GM23338 (cell line): ENCODE measurements at regions not wholly inside any gene's neighbourhood (a gene's known extent, or its start where the extent isn't known, plus 50 kb on each side); places are given as distances from the start of the nearest gene placed in this dataset.

Experiments used
- ATAC-seq: fragments of 200-7000 bp; cut with Tn5 transposase; 3 replicates; pipeline ENCODE4 v1.9.1; 2020
- DNase-seq: peaks from one replicate; pipeline ENCODE4 v3.0.0-alpha.2; 2015; ENCODE audit warnings: low spot score
- H2AFZ ChIP-seq: fragments of 200-600 bp; sonication (generic); 2 replicates; pipeline ENCODE4 v1.8.0; 2016; ENCODE audit warnings: antibody characterized with exemption, mild to moderate bottlenecking, moderate library complexity
- H3F3A ChIP-seq: fragments of 200-600 bp; sonication (generic); replicated peaks from 2 replicates; pipeline ENCODE4 v1.8.0; 2017; ENCODE audit warnings: antibody characterized with exemption, mixed run types, low read depth
- H3K27ac ChIP-seq: fragments of 200-600 bp; sonication (generic); 2 replicates; pipeline ENCODE4 v1.6.1; 2016; ENCODE audit warnings: low read depth
- H3K27me3 ChIP-seq: fragments of 200-600 bp; sonication (generic); 2 replicates; pipeline ENCODE4 v1.8.0; 2016; ENCODE audit warnings: mild to moderate bottlenecking, mixed run types, moderate library complexity; ENCODE audit not compliant: insufficient read depth
- H3K36me3 ChIP-seq: fragments of 200-600 bp; sonication (generic); 2 replicates; pipeline ENCODE4 v1.8.0; 2016; ENCODE audit warnings: mild to moderate bottlenecking; ENCODE audit not compliant: insufficient read depth
- H3K4me1 ChIP-seq: fragments of 200-600 bp; sonication (generic); 2 replicates; pipeline ENCODE4 v1.8.0; 2016; ENCODE audit warnings: mild to moderate bottlenecking, moderate library complexity; ENCODE audit not compliant: insufficient read depth
- H3K4me2 ChIP-seq: fragments of 200-600 bp; sonication (generic); 2 replicates; pipeline ENCODE4 v1.7.1; 2017; ENCODE audit warnings: mixed run types
- H3K4me3 ChIP-seq: fragments of 200-600 bp; sonication (generic); 2 replicates; pipeline ENCODE4 v1.6.1; 2016; ENCODE audit warnings: mixed run types
- H3K79me2 ChIP-seq: fragments of 200-600 bp; sonication (generic); replicated peaks from 2 replicates; pipeline ENCODE4 v1.8.0; 2017; ENCODE audit warnings: mild to moderate bottlenecking; ENCODE audit not compliant: insufficient read depth
- H3K9me2 ChIP-seq: fragments of 200-600 bp; sonication (generic); 2 replicates; pipeline ENCODE4 v1.8.0; 2017; ENCODE audit not compliant: insufficient read depth
- H4K20me1 ChIP-seq: fragments of 200-600 bp; sonication (generic); replicated peaks from 2 replicates; pipeline ENCODE4 v1.8.0; 2017; ENCODE audit warnings: mild to moderate bottlenecking; ENCODE audit not compliant: insufficient read depth
- H3K27ac Mint-ChIP-seq: 2 replicates; pipeline ENCODE4 v1.8.0; 2020; ENCODE audit warnings: inconsistent platforms, mild to moderate bottlenecking, moderate library complexity, mixed read lengths
- H3K27me3 Mint-ChIP-seq: 3 replicates; pipeline ENCODE4 v1.8.0; 2022; ENCODE audit warnings: low read depth, mild to moderate bottlenecking, moderate library complexity, mixed read lengths, inconsistent platforms; ENCODE audit not compliant: insufficient read depth, poor library complexity
- H3K36me3 Mint-ChIP-seq: 3 replicates; pipeline ENCODE4 v1.8.0; 2021; ENCODE audit warnings: low read depth, mild to moderate bottlenecking, inconsistent platforms, moderate library complexity, mixed read lengths
- H3K4me1 Mint-ChIP-seq: 3 replicates; pipeline ENCODE4 v1.8.0; 2020; ENCODE audit warnings: mild to moderate bottlenecking, inconsistent platforms, mixed read lengths
- H3K4me3 Mint-ChIP-seq: 3 replicates; pipeline ENCODE4 v1.8.0; 2021; ENCODE audit warnings: moderate library complexity, mild to moderate bottlenecking, inconsistent platforms, mixed read lengths
- H3K9me3 Mint-ChIP-seq: 3 replicates; pipeline ENCODE4 v1.8.0; 2020; ENCODE audit warnings: moderate library complexity, mild to moderate bottlenecking, inconsistent platforms, mixed read lengths
- CREB1 ChIP-seq: fragments of 250-450 bp; sonication (Bioruptor Pico); IDR thresholded peaks from 2 replicates; pipeline ENCODE4 v1.5.0; 2020; ENCODE audit warnings: low read depth, mild to moderate bottlenecking, moderate library complexity
- EZH2phosphoT487 ChIP-seq: fragments of 200-600 bp; sonication (generic); IDR thresholded peaks from one replicate; pipeline ENCODE4 v1.8.1; 2018; ENCODE audit warnings: antibody characterized with exemption; ENCODE audit not compliant: unreplicated experiment
- NANOG ChIP-seq: IDR thresholded peaks from 2 replicates; pipeline ENCODE4 v1.6.1; 2016; ENCODE audit warnings: antibody characterized with exemption, borderline replicate concordance
- REST ChIP-seq: IDR thresholded peaks from one replicate; pipeline ENCODE4 v1.6.1; 2018; ENCODE audit warnings: antibody characterized with exemption; ENCODE audit not compliant: unreplicated experiment
- ZNF114 ChIP-seq: fragments of 250-450 bp; sonication (Bioruptor Pico); IDR thresholded peaks from 2 replicates; pipeline ENCODE4 v1.5.0; 2020; ENCODE audit warnings: mild to moderate bottlenecking, moderate library complexity
- ZNF331 ChIP-seq: fragments of 250-450 bp; sonication (Bioruptor Pico); IDR thresholded peaks from 2 replicates; pipeline ENCODE4 v1.5.0; 2020; ENCODE audit warnings: low read depth, mild to moderate bottlenecking, moderate library complexity
- ZNF462 ChIP-seq: fragments of 250-450 bp; sonication (Bioruptor Pico); IDR thresholded peaks from 2 replicates; pipeline ENCODE4 v1.5.0; 2020; ENCODE audit warnings: mild to moderate bottlenecking, moderate library complexity

GRCh38 chr3:6717026-6717943 is 143.6 kb upstream of the GRM7 start:
- Histone ChIP-seq H2AFZ (no peak overlapping the region), H3K27ac (no peak overlapping the region), H3K9me2 (no peaks in the 10 kb centered on the region), H3K79me2 (no peaks in the 10 kb centered on the region), H3K27me3 (no peaks in the 10 kb centered on the region), H3K36me3 (0 out of 2 replicates have a peak, but pooled peaks cover 4% of the 10 kb centered on the region), H3K4me1 (no peaks in the 10 kb centered on the region), H3K4me3 (no peak overlapping the region), H4K20me1 (no peaks in the 10 kb centered on the region), H3F3A (no peaks in the 10 kb centered on the region), H3K4me2 (no peak overlapping the region)
- H3K4me1 Mint-ChIP-seq = no peaks in the 10 kb centered on the region; the same call in 1 of the 3 replicates
- H3K27me3 Mint-ChIP-seq = no peaks in the 10 kb centered on the region
- H3K9me3 Mint-ChIP-seq = peaks cover 74% of the 10 kb centered on the region
- H3K36me3 Mint-ChIP-seq = peaks cover 24% of the 10 kb centered on the region
- H3K4me3 Mint-ChIP-seq = no peak overlapping the region
- DNase-seq (no peak), ATAC-seq (no peak)
- no peak overlapping the region for H3K27ac Mint-ChIP-seq
- TF ChIP-seq CREB1 (CRISPR knock-in tag) (no peak), EZH2phosphoT487 (no peak), ZNF114 (CRISPR knock-in tag) (no peak), NANOG (no peak), ZNF462 (CRISPR knock-in tag) (no peak), ZNF331 (no peak), REST (no peak)
